GM23338 (cell line): ENCODE measurements at regions not wholly inside any gene's neighbourhood (a gene's known extent, or its start where the extent isn't known, plus 50 kb on each side); places are given as distances from the start of the nearest gene placed in this dataset.

Source experiments
- EZH2 ChIP-seq: fragments of 200-600 bp; sonication (generic); IDR thresholded peaks from one replicate; pipeline ENCODE4 v1.8.0; 2017; ENCODE audit warnings: antibody characterized with exemption, mild to moderate bottlenecking, low read depth; ENCODE audit not compliant: unreplicated experiment
- TF ChIP-seq, protein P1 (sequence below): IDR thresholded peaks from one replicate; pipeline ENCODE4 v1.6.1; 2018; ENCODE audit warnings: antibody characterized with exemption; ENCODE audit not compliant: unreplicated experiment
- TF ChIP-seq, protein P2 (sequence below), 2 experiments: fragments of 200-600 bp in 1 of 2; sonication (generic) in 1 of 2; conservative IDR thresholded peaks; 2 replicates each; pipeline versions ENCODE4 v1.5.1 to v1.6.1; 2016 to 2017; ENCODE audit warnings: antibody characterized with exemption in 2 of 2, low read depth in 2 of 2, mild to moderate bottlenecking in 2 of 2, moderate library complexity in 1 of 2
- TF ChIP-seq, protein P3 (sequence below): fragments of 250-450 bp; sonication (Bioruptor Pico); IDR thresholded peaks from 2 replicates; pipeline ENCODE4 v1.5.0; 2020; ENCODE audit warnings: mild to moderate bottlenecking, moderate library complexity
- TF ChIP-seq, protein P4 (sequence below): IDR thresholded peaks from 2 replicates; pipeline ENCODE4 v1.6.1; 2016; ENCODE audit warnings: antibody characterized with exemption

DNA sequence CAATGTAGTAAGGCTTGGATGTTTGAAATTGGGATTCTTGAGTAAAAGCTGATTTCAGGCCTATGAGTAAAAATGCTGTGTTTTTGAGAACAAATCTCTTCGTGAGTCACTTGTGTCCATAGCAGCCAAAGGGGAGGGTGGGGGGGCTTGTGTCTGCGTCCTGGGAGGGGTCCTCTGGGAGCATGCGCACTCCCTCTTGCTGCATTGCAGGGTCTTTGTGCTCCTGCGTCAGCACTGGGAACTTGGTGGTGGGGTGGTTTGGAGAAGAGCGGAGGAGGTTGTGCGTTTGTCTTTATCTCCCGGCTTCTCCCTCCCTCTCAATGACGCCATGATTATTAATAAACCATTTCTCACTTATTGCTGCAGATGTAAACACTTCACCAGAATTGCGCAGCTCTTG lies 75.9 kb upstream of the NDN start:
- no peak for TF ChIP-seq EZH2
- TF ChIP-seq, protein P1, sequence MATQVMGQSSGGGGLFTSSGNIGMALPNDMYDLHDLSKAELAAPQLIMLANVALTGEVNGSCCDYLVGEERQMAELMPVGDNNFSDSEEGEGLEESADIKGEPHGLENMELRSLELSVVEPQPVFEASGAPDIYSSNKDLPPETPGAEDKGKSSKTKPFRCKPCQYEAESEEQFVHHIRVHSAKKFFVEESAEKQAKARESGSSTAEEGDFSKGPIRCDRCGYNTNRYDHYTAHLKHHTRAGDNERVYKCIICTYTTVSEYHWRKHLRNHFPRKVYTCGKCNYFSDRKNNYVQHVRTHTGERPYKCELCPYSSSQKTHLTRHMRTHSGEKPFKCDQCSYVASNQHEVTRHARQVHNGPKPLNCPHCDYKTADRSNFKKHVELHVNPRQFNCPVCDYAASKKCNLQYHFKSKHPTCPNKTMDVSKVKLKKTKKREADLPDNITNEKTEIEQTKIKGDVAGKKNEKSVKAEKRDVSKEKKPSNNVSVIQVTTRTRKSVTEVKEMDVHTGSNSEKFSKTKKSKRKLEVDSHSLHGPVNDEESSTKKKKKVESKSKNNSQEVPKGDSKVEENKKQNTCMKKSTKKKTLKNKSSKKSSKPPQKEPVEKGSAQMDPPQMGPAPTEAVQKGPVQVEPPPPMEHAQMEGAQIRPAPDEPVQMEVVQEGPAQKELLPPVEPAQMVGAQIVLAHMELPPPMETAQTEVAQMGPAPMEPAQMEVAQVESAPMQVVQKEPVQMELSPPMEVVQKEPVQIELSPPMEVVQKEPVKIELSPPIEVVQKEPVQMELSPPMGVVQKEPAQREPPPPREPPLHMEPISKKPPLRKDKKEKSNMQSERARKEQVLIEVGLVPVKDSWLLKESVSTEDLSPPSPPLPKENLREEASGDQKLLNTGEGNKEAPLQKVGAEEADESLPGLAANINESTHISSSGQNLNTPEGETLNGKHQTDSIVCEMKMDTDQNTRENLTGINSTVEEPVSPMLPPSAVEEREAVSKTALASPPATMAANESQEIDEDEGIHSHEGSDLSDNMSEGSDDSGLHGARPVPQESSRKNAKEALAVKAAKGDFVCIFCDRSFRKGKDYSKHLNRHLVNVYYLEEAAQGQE: no peak
- TF ChIP-seq, protein P2, sequence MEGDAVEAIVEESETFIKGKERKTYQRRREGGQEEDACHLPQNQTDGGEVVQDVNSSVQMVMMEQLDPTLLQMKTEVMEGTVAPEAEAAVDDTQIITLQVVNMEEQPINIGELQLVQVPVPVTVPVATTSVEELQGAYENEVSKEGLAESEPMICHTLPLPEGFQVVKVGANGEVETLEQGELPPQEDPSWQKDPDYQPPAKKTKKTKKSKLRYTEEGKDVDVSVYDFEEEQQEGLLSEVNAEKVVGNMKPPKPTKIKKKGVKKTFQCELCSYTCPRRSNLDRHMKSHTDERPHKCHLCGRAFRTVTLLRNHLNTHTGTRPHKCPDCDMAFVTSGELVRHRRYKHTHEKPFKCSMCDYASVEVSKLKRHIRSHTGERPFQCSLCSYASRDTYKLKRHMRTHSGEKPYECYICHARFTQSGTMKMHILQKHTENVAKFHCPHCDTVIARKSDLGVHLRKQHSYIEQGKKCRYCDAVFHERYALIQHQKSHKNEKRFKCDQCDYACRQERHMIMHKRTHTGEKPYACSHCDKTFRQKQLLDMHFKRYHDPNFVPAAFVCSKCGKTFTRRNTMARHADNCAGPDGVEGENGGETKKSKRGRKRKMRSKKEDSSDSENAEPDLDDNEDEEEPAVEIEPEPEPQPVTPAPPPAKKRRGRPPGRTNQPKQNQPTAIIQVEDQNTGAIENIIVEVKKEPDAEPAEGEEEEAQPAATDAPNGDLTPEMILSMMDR (conservative IDR thresholded peaks at IDR 0.05; ENCODE audit: low read depth in 2 of 2): no peak
- TF ChIP-seq, protein P3, sequence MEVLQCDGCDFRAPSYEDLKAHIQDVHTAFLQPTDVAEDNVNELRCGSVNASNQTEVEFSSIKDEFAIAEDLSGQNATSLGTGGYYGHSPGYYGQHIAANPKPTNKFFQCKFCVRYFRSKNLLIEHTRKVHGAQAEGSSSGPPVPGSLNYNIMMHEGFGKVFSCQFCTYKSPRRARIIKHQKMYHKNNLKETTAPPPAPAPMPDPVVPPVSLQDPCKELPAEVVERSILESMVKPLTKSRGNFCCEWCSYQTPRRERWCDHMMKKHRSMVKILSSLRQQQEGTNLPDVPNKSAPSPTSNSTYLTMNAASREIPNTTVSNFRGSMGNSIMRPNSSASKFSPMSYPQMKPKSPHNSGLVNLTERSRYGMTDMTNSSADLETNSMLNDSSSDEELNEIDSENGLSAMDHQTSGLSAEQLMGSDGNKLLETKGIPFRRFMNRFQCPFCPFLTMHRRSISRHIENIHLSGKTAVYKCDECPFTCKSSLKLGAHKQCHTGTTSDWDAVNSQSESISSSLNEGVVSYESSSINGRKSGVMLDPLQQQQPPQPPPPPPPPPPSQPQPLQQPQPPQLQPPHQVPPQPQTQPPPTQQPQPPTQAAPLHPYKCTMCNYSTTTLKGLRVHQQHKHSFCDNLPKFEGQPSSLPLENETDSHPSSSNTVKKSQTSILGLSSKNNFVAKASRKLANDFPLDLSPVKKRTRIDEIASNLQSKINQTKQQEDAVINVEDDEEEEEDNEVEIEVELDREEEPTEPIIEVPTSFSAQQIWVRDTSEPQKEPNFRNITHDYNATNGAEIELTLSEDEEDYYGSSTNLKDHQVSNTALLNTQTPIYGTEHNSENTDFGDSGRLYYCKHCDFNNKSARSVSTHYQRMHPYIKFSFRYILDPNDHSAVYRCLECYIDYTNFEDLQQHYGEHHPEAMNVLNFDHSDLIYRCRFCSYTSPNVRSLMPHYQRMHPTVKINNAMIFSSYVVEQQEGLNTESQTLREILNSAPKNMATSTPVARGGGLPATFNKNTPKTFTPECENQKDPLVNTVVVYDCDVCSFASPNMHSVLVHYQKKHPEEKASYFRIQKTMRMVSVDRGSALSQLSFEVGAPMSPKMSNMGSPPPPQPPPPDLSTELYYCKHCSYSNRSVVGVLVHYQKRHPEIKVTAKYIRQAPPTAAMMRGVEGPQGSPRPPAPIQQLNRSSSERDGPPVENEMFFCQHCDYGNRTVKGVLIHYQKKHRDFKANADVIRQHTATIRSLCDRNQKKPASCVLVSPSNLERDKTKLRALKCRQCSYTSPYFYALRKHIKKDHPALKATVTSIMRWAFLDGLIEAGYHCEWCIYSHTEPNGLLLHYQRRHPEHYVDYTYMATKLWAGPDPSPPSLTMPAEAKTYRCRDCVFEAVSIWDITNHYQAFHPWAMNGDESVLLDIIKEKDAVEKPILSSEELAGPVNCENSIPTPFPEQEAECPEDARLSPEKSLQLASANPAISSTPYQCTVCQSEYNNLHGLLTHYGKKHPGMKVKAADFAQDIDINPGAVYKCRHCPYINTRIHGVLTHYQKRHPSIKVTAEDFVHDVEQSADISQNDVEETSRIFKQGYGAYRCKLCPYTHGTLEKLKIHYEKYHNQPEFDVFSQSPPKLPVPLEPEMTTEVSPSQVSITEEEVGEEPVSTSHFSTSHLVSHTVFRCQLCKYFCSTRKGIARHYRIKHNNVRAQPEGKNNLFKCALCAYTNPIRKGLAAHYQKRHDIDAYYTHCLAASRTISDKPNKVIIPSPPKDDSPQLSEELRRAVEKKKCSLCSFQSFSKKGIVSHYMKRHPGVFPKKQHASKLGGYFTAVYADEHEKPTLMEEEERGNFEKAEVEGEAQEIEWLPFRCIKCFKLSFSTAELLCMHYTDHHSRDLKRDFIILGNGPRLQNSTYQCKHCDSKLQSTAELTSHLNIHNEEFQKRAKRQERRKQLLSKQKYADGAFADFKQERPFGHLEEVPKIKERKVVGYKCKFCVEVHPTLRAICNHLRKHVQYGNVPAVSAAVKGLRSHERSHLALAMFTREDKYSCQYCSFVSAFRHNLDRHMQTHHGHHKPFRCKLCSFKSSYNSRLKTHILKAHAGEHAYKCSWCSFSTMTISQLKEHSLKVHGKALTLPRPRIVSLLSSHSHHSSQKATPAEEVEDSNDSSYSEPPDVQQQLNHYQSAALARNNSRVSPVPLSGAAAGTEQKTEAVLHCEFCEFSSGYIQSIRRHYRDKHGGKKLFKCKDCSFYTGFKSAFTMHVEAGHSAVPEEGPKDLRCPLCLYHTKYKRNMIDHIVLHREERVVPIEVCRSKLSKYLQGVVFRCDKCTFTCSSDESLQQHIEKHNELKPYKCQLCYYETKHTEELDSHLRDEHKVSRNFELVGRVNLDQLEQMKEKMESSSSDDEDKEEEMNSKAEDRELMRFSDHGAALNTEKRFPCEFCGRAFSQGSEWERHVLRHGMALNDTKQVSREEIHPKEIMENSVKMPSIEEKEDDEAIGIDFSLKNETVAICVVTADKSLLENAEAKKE (CRISPR knock-in tag): no peak
- TF ChIP-seq, protein P4, sequence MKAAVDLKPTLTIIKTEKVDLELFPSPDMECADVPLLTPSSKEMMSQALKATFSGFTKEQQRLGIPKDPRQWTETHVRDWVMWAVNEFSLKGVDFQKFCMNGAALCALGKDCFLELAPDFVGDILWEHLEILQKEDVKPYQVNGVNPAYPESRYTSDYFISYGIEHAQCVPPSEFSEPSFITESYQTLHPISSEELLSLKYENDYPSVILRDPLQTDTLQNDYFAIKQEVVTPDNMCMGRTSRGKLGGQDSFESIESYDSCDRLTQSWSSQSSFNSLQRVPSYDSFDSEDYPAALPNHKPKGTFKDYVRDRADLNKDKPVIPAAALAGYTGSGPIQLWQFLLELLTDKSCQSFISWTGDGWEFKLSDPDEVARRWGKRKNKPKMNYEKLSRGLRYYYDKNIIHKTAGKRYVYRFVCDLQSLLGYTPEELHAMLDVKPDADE: no peak
